ENCODE measurements at regions not wholly inside any gene's neighbourhood (a gene's known extent, or its start where the extent isn't known, plus 50 kb on each side); places are given as distances from the start of the nearest gene placed in this dataset.

- no peak for DNase-seq (ENCODE audit: low spot score)
Observed at GRCh38 chr20:23279836-23280235, 70.8 kb upstream of the NXT1 start.

GRCh38 chr20:23278172-23278571 is 72.4 kb upstream of the NXT1 start:
- no peak for DNase-seq (ENCODE audit: low spot score)

- no peak for DNase-seq (ENCODE audit: low spot score)
Observed at GRCh38 chr20:23277316-23277715, 73.3 kb upstream of the NXT1 start.

GRCh38 chr20:23273776-23274175 is 76.8 kb upstream of the NXT1 start:
- no peak for DNase-seq (ENCODE audit: low spot score)

- no peak for DNase-seq (ENCODE audit: low spot score)
Observed at GRCh38 chr20:23272176-23273029, 78.2 kb upstream of the NXT1 start.

- no peak for DNase-seq (ENCODE audit: low spot score)
Observed at GRCh38 chr20:23270382-23270911, 80.1 kb upstream of the NXT1 start.

GRCh38 chr20:23269954-23270353 is 80.6 kb upstream of the NXT1 start:
- DNase-seq (ENCODE audit: low spot score) = no peak

GRCh38 chr20:23268792-23269354 is 81.7 kb upstream of the NXT1 start:
- DNase-seq (ENCODE audit: low spot score) = no peak

GRCh38 chr20:23267909-23268308 is 82.7 kb upstream of the NXT1 start:
- DNase-seq (ENCODE audit: low spot score) = no peak

- no peak for DNase-seq (ENCODE audit: low spot score)
Observed at GRCh38 chr20:23266530-23267398, 83.8 kb upstream of the NXT1 start.

- no peak for DNase-seq (ENCODE audit: low spot score)
Observed at GRCh38 chr20:23265226-23265625, 85.4 kb upstream of the NXT1 start.

GRCh38 chr20:23264545-23264944 is 86.0 kb upstream of the NXT1 start:
- DNase-seq (ENCODE audit: low spot score) = no peak

GRCh38 chr20:23260181-23260840 is 90.3 kb upstream of the NXT1 start:
- DNase-seq (ENCODE audit: low spot score) = no peak

- DNase-seq (ENCODE audit: low spot score) = no peak
Observed at GRCh38 chr20:23258747-23259121, 91.9 kb upstream of the NXT1 start.

- peak; percentile 99 for DNase-seq (ENCODE audit: low spot score)
Observed at GRCh38 chr20:23257848-23258746, 92.5 kb upstream of the NXT1 start.

GRCh38 chr20:23257106-23257761 is 93.4 kb upstream of the NXT1 start:
- DNase-seq (ENCODE audit: low spot score) = no peak

- DNase-seq (ENCODE audit: low spot score) = peak; percentile 73
Observed at GRCh38 chr20:23255716-23256385, 94.7 kb upstream of the NXT1 start.

- no peak for DNase-seq (ENCODE audit: low spot score)
Observed at GRCh38 chr20:23255106-23255505, 95.5 kb upstream of the NXT1 start.

GRCh38 chr20:23254505-23254904 is 96.1 kb upstream of the NXT1 start:
- no peak for DNase-seq (ENCODE audit: low spot score)

- DNase-seq (ENCODE audit: low spot score) = no peak
Observed at GRCh38 chr20:23254034-23254433, 96.6 kb upstream of the NXT1 start.

Measured in kidney capillary endothelial cell (primary cell).